Medulla oblongata (tissue), 1 donor: ENCODE measurements at regions not wholly inside any gene's neighbourhood (a gene's known extent, or its start where the extent isn't known, plus 50 kb on each side); places are given as distances from the start of the nearest gene placed in this dataset.

Experiments
- DNase-seq: peaks from one replicate; pipeline ENCODE4 v3.0.0-alpha.2; 2015; ENCODE audit errors: extremely low spot score

DNA sequence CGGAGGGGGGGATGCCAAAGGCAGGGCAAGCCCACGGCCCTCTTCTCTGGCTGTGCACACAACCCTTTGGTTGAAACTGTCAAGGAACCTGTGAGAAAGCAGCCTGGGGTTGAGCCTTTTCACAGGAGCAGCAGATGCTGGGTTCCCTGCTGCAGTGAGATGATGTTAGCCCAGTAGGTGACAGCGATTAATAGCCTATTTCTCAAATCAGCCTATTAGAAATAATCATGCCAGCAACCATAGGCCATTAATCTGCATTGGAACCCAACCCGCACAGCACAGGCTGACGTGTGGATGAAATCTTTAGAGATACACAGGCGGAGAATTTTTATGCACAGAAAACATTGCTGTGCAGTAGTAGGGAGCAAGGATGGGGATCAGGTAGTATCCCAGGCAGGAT lies 637.5 kb downstream of the AJAP1 start:
- no peak for DNase-seq

DNA sequence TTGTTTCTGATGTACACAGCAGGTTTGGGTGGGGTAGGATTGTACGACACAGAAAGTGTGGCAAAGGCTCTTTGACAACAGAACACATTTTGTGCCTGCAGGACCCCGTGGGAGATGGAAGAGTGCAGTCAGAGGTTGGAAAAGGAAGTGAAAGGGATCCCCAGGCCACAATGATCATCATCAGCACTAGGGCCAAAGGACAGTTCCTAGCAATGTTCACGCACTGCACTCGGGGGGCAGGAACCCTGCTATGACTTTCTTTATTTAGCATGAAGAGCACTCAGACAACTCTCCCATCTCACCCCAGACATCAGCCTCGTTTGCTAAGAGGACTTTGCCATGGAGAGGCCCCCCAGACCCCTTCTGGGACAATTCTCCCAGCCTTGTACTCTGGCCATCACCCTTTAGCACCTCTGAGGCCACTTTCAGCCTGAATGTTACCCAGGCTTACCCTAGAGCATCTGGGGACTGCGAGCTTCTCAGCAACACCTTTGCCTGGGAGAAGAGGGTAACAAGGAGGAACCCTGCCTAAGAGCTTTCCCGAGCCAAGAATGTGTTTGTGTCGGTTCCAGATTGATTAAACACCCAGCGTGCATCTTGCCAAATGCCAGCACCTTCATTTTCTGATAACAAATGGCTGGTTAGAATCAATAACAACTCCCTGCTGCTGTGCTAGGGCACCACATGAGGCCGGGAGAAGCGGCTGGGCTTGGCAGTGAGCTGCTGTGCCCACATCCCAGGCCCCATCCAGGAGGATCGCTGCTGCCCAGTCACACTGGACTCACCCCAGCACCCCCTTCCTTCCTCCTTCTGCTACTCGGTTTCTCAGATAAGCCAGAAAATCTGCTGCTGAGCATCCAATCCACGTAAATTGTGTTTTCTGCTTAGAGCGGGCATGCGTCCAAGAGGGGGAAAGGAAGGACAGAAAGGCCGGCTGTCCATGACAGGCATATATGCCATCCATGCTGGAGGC lies 633.1 kb downstream of the AJAP1 start:
- no peak for DNase-seq

DNA sequence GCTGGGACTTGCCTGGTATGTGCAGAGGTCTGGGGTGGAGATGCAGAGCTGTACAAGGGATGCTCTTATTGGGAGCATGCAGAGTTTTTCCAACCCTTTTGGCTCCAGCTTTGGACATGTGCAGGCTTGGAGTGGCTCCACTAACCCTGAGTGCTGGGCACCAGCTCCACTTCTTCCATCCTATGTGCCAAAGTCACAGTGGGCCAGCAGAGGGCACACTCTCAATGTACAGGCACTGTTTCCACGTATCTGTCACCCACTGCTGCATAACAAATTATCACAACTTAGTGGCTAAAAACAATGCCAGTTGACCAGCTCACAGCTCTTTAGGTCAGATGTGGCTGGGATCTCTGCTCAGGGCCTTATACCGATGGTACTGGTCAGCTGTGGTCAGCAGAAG lies 631.8 kb downstream of the AJAP1 start:
- DNase-seq: peak; percentile 14

DNA sequence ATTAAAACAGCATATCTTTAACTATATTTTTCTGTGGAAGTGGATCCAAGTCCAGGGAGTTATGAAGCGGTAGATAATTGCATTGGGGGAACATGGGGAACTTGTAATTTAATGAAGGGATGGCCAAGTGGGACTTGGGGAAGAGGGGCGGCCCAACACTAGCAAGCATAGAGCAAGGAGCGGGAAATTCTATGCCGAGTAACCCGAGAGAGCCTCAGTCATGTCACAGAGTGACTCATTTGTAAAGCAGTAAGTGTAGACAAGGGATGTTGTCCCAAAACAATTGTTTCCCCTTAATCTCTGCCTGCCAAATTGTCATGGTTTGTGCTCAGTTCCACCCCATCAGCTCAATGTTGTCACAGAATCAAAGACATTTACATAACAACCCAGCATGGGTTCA lies 620.1 kb downstream of the AJAP1 start:
- no peak for DNase-seq

DNA sequence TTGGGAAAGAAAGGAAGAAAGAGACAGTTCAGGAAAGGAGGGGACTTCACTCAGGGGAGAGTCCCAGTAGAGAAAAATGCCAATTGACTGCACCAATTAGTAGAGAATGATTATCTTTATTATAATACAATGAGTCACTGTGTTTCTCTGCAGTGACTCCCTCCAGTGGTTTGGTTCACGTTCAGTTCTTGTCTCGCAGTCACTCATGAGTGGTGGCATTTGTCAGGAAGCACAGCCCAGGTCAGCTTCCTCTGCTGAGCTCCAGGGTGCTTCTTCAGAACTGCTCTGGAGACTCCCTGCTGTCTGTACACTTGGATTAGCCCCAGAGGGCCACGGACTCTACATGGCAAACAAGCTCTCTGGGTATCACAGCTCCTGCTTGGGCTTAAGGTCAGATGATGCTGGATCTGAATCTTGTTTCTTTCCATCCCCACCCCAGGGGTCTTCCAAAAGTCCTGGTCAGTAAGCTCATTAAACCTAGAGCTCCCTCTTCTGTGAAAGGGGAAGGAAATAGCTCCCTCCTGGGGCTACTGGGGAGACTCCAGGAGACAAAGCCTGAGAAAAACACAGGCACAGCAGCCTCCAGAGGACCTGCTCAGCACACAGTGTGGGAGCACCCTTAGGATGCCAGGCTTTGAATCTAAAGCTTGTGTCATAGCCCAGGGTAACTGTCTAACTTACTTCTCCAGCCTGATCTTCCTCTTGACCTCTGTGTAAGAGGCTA lies 619.0 kb downstream of the AJAP1 start:
- peak; percentile 25 for DNase-seq

DNA sequence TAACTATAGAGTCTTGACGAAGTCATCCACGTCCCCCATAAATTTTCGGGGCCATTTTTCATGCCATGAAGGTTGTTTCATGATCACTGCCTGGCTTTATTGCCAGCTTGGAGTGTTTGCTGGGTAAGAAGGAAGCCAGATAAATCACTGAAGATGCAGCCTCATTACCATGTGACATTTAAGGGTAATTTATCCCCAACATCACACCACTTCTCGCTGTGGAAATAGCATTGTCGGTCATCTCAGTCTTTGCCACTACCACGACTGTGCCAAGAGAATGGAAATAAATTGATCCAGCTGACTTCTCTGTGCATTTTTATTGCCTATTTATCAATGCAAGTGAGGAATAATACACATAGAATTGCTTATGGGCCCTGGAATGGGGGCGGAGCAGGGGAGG lies 617.9 kb downstream of the AJAP1 start:
- DNase-seq: no peak

DNA sequence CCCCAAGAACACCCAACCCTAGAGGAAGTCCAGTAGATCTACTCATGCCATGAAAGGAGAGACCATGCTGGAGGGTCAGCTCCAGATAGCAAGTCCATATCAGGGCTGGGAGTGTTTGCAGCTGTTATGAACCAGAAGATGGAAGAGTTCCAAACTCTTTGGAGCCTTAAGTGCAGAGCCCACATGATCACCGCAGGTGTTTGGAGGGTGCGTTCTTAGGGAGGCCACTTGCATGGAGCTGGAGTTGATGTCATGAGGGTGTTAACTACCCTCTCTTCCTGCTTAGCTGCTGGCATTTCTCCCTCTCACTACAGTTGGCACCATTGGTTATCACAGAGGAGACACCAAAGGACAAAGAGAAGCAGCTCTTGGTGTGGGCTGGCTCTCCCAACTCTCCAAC lies 616.9 kb downstream of the AJAP1 start:
- no peak for DNase-seq

DNA sequence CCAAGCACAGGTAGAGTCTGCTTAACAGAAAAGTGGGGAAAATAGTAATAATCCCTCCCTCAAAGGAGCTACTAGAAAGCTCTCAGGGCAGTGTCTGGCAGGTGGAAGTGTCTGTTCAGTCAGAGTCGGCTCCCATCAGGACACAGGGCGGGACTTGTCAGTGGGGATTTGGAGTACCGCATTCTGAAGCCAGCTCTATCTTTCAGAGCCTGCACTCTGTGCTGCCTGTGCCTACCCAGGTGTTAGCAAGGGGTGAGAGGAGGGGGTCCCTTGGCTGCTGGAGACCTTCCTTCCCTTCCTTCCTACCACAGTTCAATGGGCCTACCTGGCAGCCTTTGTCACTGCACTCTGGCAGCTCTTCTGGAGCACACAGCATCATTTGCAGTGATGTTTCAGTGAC lies 615.5 kb downstream of the AJAP1 start:
- DNase-seq: no peak

DNA sequence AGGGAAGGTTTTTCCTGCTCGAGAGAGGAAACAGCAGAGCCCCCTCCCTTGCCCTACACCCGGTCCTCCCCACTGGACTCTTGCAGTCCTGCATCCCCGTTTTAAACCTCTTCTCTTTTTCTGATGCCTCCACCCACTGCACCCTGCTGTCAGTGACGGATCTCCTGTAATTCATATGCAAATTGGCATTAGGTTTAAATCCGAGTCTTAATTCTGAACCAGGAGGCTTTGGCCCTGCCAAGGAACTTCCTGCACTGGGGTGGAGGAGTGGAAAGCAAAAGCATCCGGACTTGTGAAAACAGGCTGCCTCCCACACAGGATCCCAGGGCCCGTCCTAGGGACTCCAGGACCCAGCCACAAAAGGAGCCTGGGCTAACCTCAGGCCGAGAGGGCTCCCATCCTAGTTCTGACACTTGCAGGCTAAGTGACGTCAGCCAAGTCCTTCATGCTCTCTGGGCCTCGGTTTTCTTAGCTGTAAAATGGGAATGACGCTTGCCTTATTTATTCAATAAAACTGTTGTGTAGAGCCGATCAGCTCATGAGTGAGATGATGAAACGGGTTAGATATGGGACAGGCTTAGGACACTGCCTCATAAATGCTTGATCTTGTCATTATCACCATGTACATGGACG lies 613.3 kb downstream of the AJAP1 start:
- DNase-seq: no peak

DNA sequence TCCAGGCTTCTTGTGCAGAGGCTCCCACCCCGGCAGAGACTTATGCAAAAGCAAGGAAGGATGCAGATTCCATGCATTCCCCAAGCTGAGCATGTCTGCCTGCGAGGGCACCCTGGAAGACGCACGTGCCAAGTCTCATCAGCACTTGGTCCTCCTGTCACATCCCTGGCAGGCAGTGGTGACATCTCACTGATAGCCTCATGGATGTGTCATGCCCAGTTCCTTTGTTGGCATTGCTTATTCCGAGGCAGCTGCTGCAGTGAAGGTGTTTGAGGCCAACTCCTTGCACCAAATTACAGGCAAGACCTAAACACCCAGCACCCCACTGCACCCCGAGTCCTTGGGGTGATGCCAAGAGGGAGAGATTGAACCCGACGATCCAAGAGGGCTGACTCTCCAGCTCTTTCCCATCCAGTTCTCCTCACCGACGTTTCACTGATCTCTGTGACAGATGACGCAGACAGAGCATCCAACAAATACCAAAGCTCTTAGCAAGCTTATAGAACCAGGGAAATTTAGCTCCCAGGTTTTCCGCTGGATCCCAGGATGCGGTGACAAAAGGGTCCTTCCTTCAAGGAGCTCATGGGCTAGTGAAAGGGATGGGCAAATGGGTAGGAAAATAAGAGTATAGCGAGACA lies 611.1 kb downstream of the AJAP1 start:
- DNase-seq: no peak

DNA sequence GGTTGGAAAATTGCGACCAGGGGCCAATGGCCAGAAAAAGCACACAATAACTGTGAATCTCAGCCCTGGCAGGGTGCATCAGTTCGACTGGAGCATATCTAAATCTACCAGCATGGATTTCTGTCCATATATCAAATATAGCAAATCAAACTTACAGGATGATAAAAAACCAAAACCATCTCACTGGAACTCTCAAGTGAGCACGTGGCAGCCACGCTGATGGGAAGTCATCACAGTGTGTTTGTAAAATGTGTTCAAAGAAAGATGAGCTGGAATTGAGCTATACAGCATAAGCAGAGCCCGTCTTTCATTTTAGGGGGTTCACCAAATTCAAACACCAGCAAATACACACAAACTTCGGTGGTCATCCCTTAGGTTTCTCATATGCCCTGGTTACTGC lies 610.1 kb downstream of the AJAP1 start:
- DNase-seq: no peak

DNA sequence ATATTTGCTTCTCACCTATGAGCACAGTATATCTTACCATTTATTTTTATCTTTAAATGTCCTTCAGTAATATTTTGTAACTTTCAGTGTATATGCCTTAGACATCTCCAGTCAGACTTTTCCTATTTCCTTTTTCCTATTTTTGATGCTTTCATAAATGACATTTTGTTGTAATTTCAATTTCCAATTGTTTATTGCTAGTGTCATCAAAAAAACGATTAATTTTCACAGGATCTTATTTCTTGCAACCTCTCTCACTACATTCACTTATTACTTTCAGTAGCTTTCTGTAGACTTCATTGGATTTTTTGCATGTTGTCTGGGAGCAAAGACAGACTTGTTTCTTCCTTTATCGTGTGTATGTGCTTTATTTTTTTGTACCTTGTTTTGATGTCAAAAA lies 602.4 kb downstream of the AJAP1 start:
- no peak for DNase-seq

DNA sequence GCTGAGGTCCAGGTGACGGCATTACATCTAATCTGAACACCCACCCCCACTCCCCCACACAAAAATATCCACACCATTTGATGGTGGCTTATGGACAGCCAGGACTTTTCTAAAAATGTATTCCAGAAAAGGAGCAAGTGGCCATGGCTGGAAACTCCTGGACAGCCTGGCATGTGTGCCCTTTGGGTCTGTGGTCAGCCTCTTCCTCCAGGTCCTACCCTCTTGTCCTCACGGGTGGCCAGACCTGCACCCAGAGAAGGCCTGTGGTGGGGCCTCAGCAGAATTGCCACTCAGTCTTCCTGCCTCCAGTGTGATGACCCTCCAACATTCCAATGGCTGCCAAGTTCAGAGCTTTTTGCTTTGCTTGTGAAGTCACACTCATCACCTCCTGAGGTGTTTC lies 600.6 kb downstream of the AJAP1 start:
- no peak for DNase-seq

DNA sequence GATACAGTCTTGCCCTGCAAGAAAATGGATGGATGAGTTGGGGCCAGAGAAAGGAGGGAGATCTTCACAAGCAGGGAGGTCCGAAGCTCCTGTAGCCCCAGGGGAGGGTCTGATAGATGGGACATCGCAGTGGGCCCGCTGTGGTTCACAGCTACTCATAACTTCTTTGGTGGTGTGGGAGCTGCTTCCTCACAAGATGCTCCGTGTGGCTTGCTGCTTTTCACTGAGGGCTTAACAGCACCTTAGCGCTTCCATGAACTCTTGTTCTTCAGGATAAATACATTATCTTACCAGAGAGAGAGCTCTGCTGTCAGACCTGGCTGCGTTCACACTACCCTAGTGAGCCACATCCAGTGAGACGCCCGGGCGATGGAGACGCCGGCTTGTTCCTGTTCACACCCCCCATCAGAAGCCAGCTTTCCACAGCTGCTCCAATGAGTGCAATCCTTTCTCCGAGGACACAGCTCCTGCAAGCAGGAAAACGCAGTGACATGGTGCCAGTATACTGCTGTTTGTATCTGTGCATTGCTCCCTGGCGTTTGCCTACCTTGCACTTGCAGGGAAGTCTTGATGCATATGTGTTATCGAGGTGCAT lies 599.8 kb downstream of the AJAP1 start:
- no peak for DNase-seq

DNA sequence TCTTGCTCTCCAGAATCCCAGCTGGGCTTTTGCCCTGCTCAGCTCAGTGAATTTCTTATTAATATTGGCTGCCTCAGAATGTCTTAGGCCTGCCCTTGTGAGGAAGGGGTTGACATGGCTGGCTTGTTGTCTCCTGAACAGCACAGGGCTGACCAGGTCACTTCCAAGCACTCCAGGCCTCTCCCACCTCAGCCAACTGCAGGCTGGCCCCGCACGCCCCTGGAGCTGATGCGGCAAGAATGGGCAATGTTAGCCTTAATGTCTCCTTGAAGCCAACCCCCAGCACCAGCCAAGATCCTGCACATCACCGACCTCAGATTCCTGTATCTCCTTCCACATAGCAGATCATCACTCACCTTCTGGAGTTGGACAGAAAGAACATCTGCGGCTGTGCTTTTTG lies 598.6 kb downstream of the AJAP1 start:
- DNase-seq: no peak

DNA sequence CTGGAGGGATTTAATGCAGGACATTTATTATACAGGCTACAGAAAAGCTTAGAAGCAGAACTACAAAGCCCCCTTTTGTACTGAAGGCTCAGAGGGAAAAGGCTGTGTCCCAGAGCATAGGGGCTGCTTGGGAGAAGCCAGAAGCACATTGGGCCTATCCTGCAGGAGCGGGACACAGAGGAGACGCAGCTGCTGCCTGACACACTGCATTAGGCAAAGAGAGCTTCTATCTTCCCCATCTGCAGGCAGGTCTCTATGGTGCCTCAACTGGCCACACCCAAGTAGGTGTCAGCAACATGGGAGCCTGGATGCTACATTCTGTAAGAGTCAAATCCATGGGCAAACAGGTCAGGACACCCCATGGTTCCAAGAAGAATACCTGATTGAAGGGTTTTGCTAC lies 595.9 kb downstream of the AJAP1 start:
- DNase-seq: no peak

DNA sequence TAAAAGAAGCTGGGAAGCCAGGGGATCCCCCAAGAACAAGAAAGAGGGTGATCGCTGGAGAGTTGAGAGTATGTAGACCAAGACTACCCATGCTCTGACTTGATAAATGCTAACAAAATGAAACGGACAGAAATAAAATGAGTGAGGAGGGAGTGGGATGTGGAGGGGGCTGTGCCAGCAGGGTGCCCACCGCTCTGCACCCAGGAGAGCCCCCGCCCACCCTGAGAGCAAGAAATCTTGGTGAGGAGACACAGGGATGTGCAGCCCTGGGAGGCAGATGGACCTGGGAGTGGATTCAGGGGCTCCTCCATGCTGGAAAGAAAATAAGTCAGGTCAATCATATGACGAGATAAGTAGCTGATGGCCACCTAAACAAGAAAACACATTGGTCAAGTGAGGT lies 590.9 kb downstream of the AJAP1 start:
- DNase-seq: no peak

DNA sequence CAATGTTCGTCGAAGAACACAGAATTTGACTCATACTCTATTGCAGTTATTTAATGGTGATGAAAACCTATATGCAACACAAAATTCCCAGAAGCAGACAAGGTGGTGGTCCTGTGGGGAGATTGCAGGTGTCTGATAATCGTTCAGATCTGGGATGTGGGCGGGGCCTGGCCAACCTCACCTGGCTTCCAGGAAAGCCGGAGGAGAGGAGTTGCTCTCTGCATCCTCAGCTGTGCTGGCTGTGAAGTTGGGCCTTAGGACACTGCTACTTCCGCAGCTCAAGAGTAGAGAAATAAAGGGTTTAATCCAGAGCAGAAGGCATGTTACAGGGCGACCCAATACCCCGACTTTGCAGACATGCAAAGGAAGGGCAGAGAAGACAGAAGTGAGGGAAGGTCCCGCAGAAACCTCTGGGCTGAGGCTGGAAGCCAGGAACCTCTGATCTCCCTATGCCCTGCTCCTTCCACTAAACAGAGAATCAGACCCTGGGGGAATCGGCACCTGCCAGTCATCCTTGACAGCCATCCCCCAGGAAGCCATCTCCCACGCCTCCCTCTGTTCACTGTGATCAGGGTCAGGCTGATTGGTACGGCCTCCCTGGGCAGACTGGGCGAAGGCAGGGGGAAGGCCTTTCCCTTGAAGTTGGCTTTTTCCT lies 590.3 kb downstream of the AJAP1 start:
- DNase-seq: no peak

DNA sequence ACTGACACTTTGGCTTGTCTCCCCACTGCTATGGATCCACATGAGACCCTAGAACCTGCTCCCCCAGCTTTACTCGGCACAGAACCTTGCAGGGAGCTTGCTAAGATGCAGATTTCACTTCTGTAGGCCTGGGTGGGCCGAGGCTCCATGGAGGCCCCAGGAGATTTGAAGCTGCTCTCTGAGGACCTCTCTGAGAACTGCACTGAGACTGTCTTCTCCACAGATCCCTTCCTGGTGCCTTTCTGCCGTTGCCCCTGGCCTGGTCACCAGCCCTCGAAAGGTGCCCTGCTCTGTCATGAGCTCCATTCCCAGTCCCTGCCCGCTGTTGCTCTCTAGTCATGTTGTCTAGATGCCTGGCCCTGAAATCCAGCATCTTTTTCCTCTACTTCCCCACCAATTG lies 588.4 kb downstream of the AJAP1 start:
- DNase-seq: no peak

DNA sequence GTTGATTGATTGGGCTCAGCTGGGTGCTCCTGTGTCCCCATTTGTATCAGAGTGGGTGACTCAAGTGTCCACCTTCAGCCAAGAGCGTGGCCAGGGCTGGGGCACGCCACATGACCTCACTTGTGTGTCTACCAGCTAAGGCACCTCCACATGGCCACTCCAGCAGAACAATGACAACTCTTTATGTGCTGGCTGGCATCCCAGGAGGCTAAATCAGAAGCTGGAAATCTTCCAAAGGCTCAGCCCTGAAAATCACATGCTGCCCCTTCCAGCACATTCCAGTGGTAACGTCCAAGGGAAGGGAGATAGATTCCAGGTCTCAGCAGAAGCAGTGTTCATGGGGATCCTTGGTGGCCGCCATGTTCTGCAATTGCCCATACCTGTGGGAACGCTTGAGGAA lies 585.5 kb downstream of the AJAP1 start:
- DNase-seq: peak; percentile 47
